H9 (cell line): ENCODE measurements at regions not wholly inside any gene's neighbourhood (a gene's known extent, or its start where the extent isn't known, plus 50 kb on each side); places are given as distances from the start of the nearest gene placed in this dataset.

Experiments
- DNase-seq: peaks from one replicate; pipeline ENCODE4 v3.0.0-alpha.2; 2017
- H2AFZ ChIP-seq: one replicate; pipeline ENCODE4 v1.6.1; 2013; ENCODE audit warnings: mild to moderate bottlenecking, low read length, control low read depth, moderate library complexity
- H2AK5ac ChIP-seq: 2 replicates; pipeline ENCODE4 v1.6.1; 2013; ENCODE audit warnings: low read length, control low read depth, mixed read lengths; ENCODE audit not compliant: insufficient read length
- H2BK120ac ChIP-seq: one replicate; pipeline ENCODE4 v1.6.1; 2013; ENCODE audit warnings: low read depth, mild to moderate bottlenecking, low read length, control low read depth, inconsistent platforms; ENCODE audit not compliant: poor library complexity, severe bottlenecking
- H2BK12ac ChIP-seq: 2 replicates; pipeline ENCODE4 v1.6.1; 2013; ENCODE audit warnings: low read length, control low read depth, mixed read lengths, low read depth; ENCODE audit not compliant: insufficient read length
- H2BK15ac ChIP-seq: 2 replicates; pipeline ENCODE4 v1.6.1; 2013; ENCODE audit warnings: low read depth, low read length, control low read depth
- H2BK20ac ChIP-seq: one replicate; pipeline ENCODE4 v1.6.1; 2013; ENCODE audit warnings: low read depth, mild to moderate bottlenecking, low read length, control low read depth, inconsistent platforms; ENCODE audit not compliant: poor library complexity, severe bottlenecking
- H2BK5ac ChIP-seq: 2 replicates; pipeline ENCODE4 v1.6.1; 2013; ENCODE audit warnings: low read length, control low read depth, mixed read lengths; ENCODE audit not compliant: insufficient read length
- H3K14ac ChIP-seq: 2 replicates; pipeline ENCODE4 v1.6.1; 2013; ENCODE audit warnings: low read length, control low read depth; ENCODE audit not compliant: insufficient read depth
- H3K18ac ChIP-seq: 2 replicates; pipeline ENCODE4 v1.6.1; 2013; ENCODE audit warnings: low read depth, mild to moderate bottlenecking, mixed read lengths, low read length, control low read depth; ENCODE audit not compliant: insufficient read length
- H3K23ac ChIP-seq: 2 replicates; pipeline ENCODE4 v1.6.1; 2013; ENCODE audit warnings: low read length, control low read depth, mixed read lengths, low read depth; ENCODE audit not compliant: insufficient read length
- H3K23me2 ChIP-seq: 2 replicates; pipeline ENCODE4 v1.6.1; 2013; ENCODE audit warnings: low read depth, mild to moderate bottlenecking, mixed read lengths, low read length, control low read depth; ENCODE audit not compliant: insufficient read length, poor library complexity, severe bottlenecking
- H3K27ac ChIP-seq: 2 replicates; pipeline ENCODE4 v1.5.1; 2013; ENCODE audit warnings: low read length, control low read depth, mixed read lengths, low read depth; ENCODE audit not compliant: insufficient read length
- H3K27me3 ChIP-seq: 2 replicates; pipeline ENCODE4 v1.6.1; 2013; ENCODE audit warnings: low read length, control low read depth, inconsistent platforms; ENCODE audit not compliant: insufficient read depth
- H3K4ac ChIP-seq: 2 replicates; pipeline ENCODE4 v1.6.1; 2013; ENCODE audit warnings: low read depth, mild to moderate bottlenecking, control low read depth, inconsistent platforms, low read length, moderate library complexity
- H3K4me1 ChIP-seq: 2 replicates; pipeline ENCODE4 v1.6.1; 2013; ENCODE audit warnings: low read length, control low read depth, inconsistent platforms; ENCODE audit not compliant: insufficient read depth
- H3K4me2 ChIP-seq: 2 replicates; pipeline ENCODE4 v1.6.1; 2013; ENCODE audit warnings: low read length, control low read depth, mixed read lengths; ENCODE audit not compliant: insufficient read length, insufficient read depth
- H3K56ac ChIP-seq: 2 replicates; pipeline ENCODE4 v1.6.1; 2013; ENCODE audit warnings: low read depth, mild to moderate bottlenecking, mixed read lengths, low read length, control low read depth; ENCODE audit not compliant: insufficient read length
- H3K79me1 ChIP-seq: 2 replicates; pipeline ENCODE4 v1.6.1; 2013; ENCODE audit warnings: low read depth, mild to moderate bottlenecking, moderate library complexity, low read length, control low read depth, inconsistent platforms; ENCODE audit not compliant: insufficient read depth, poor library complexity, severe bottlenecking
- H3K79me2 ChIP-seq: 2 replicates; pipeline ENCODE4 v1.6.1; 2013; ENCODE audit warnings: low read length, control low read depth, inconsistent platforms; ENCODE audit not compliant: insufficient read depth
- H3K9ac ChIP-seq: 2 replicates; pipeline ENCODE4 v1.6.1; 2013; ENCODE audit warnings: low read length, control low read depth, mixed read lengths; ENCODE audit not compliant: insufficient read length; ENCODE audit errors: extremely low read depth
- H3K9me3 ChIP-seq: one replicate; pipeline ENCODE4 v1.6.1; 2013; ENCODE audit warnings: low read depth, low read length, inconsistent platforms; ENCODE audit not compliant: control insufficient read depth
- H3T11ph ChIP-seq: one replicate; pipeline ENCODE4 v1.6.1; 2013; ENCODE audit warnings: mild to moderate bottlenecking, low read length, control low read depth, inconsistent platforms
- H4K20me1 ChIP-seq: one replicate; pipeline ENCODE4 v1.6.1; 2013; ENCODE audit not compliant: control insufficient read depth, insufficient read length, insufficient read depth
- H4K5ac ChIP-seq: 2 replicates; pipeline ENCODE4 v1.6.1; 2013; ENCODE audit warnings: low read depth, mild to moderate bottlenecking, mixed read lengths, low read length, control low read depth; ENCODE audit not compliant: insufficient read length
- H4K8ac ChIP-seq: replicated peaks from 2 replicates; pipeline ENCODE4 v1.6.1; 2013; ENCODE audit warnings: low read length, control low read depth, mixed read lengths, low read depth; ENCODE audit not compliant: insufficient read length
- H4K91ac ChIP-seq: 2 replicates; pipeline ENCODE4 v1.6.1; 2013; ENCODE audit warnings: low read depth, mild to moderate bottlenecking, moderate library complexity, mixed read lengths, low read length, control low read depth; ENCODE audit not compliant: insufficient read length
- H3K27ac Mint-ChIP-seq, 3 experiments: 2 replicates in 2 of 3; 3 replicates in 1 of 3; pipeline ENCODE4 v1.8.0; 2020 to 2021; ENCODE audit warnings: mixed read lengths in 3 of 3, mild to moderate bottlenecking in 1 of 3, moderate library complexity in 1 of 3
- H3K27me3 Mint-ChIP-seq: 2 replicates; pipeline ENCODE4 v1.8.0; 2021; ENCODE audit warnings: low read depth, mild to moderate bottlenecking, moderate library complexity, mixed read lengths
- H3K36me3 Mint-ChIP-seq, 3 experiments: 2 replicates in 2 of 3; 3 replicates in 1 of 3; pipeline ENCODE4 v1.8.0; 2020 to 2021; ENCODE audit warnings: low read depth in 3 of 3, mixed read lengths in 3 of 3; ENCODE audit not compliant: insufficient read depth in 1 of 3
- H3K4me1 Mint-ChIP-seq, 2 experiments: 2 replicates each; pipeline ENCODE4 v1.8.0; 2020; ENCODE audit warnings: mixed read lengths in 2 of 2
- H3K4me3 Mint-ChIP-seq, 2 experiments: 2 replicates in 1 of 2; 3 replicates in 1 of 2; pipeline ENCODE4 v1.8.0; 2020 to 2021; ENCODE audit warnings: mild to moderate bottlenecking in 2 of 2, mixed read lengths in 2 of 2, moderate library complexity in 1 of 2
- H3K9me3 Mint-ChIP-seq, 2 experiments: 2 replicates in 1 of 2; 3 replicates in 1 of 2; pipeline ENCODE4 v1.8.0; 2020; ENCODE audit warnings: mild to moderate bottlenecking in 2 of 2, mixed read lengths in 2 of 2, moderate library complexity in 1 of 2
- CTCF ChIP-seq: fragments of 200-600 bp; sonication (generic); conservative IDR thresholded peaks from 3 replicates; pipeline ENCODE4 v1.8.0; 2021; ENCODE audit warnings: antibody characterized with exemption, mild to moderate bottlenecking
- WGBS: extraction: QIAGEN DNeasy Blood & Tissue Kit; methylation state at CpG from one replicate; pipeline ENCODE4 v1.1.7; 2013; ENCODE audit warnings: missing lambda C conversion rate, low lambda C conversion rate, mixed read lengths; ENCODE audit not compliant: insufficient read length; ENCODE audit errors: extremely low coverage; 5-methylcytosine and 5-hydroxymethylcytosine counted together

GRCh38 chr17:36728030-36728991 is 126.9 kb downstream of the MRM1 start:
- Histone ChIP-seq H3K56ac (no peak overlapping the region), H2BK15ac (no peak overlapping the region), H3K27ac (no peak overlapping the region), H3K23ac (no peak overlapping the region), H2BK20ac (no peak overlapping the region), H3K4ac (no peak overlapping the region), H2AFZ (no peak overlapping the region), H3K23me2 (no peaks in the 10 kb centered on the region), H4K91ac (no peak overlapping the region), H3K79me1 (no peaks in the 10 kb centered on the region), H3K18ac (no peak overlapping the region), H3K27me3 (no peaks in the 10 kb centered on the region), H3K9me3 (no peaks in the 10 kb centered on the region), H4K5ac (no peak overlapping the region), H4K20me1 (no peaks in the 10 kb centered on the region), H2BK12ac (no peak overlapping the region), H3K14ac (no peak overlapping the region), H3K79me2 (no peaks in the 10 kb centered on the region), H2BK5ac (no peak overlapping the region), H3T11ph (no peak overlapping the region), H2BK120ac (no peak overlapping the region), H2AK5ac (no peak overlapping the region), H4K8ac (no peak overlapping the region), H3K4me2 (no peak overlapping the region), H3K4me1 (peaks cover 21% of the 10 kb centered on the region; the same call in 1 of the 2 replicates), H3K9ac (no peak overlapping the region)
- peak overlapping the region in 1 of 3 experiments; percentile 38; a peak in 2 of 7 replicates for H3K27ac Mint-ChIP-seq
- no peaks in the 10 kb centered on the region for H3K36me3 Mint-ChIP-seq
- H3K4me3 Mint-ChIP-seq, result peak overlapping the region in 1 of 2 experiments; percentile 2; a peak in 2 of 5 replicates
- DNase-seq, result no peak
- TF ChIP-seq CTCF, result no peak
- no peaks in the 10 kb centered on the region for H3K9me3 Mint-ChIP-seq
- peaks cover 63 to 72% of the 10 kb centered on the region in 2 experiments for H3K4me1 Mint-ChIP-seq
- H3K27me3 Mint-ChIP-seq, result peaks cover 47% of the 10 kb centered on the region
- no CpG with 5 or more reads among the region's 30 CpGs for WGBS
